Nephron progenitor cell (in vitro differentiated cells): ENCODE measurements at regions not wholly inside any gene's neighbourhood (a gene's known extent, or its start where the extent isn't known, plus 50 kb on each side); places are given as distances from the start of the nearest gene placed in this dataset.

Experiments used
- DNase-seq: peaks from one replicate; pipeline ENCODE4 v3.0.0; 2021
- H3K27ac Mint-ChIP-seq: 2 replicates; pipeline ENCODE4 v1.8.0; 2021; ENCODE audit warnings: mild to moderate bottlenecking, moderate library complexity, mixed read lengths
- H3K27me3 Mint-ChIP-seq: 2 replicates; pipeline ENCODE4 v1.8.0; 2021; ENCODE audit warnings: mild to moderate bottlenecking, low read depth, mixed read lengths; ENCODE audit not compliant: poor library complexity
- H3K36me3 Mint-ChIP-seq: 2 replicates; pipeline ENCODE4 v1.8.0; 2021; ENCODE audit warnings: low read depth, mixed read lengths
- H3K4me1 Mint-ChIP-seq: 2 replicates; pipeline ENCODE4 v1.8.0; 2021; ENCODE audit warnings: mixed read lengths
- H3K4me3 Mint-ChIP-seq: 2 replicates; pipeline ENCODE4 v1.8.0; 2021; ENCODE audit warnings: mild to moderate bottlenecking, moderate library complexity, mixed read lengths
- H3K9me3 Mint-ChIP-seq: 2 replicates; pipeline ENCODE4 v1.8.0; 2021; ENCODE audit warnings: mild to moderate bottlenecking, moderate library complexity, mixed read lengths
- TF ChIP-seq, protein P1 (sequence below): fragments of 200-600 bp; sonication (generic); IDR thresholded peaks from 2 replicates; pipeline ENCODE4 v1.5.0; 2021; ENCODE audit warnings: antibody characterized with exemption

GRCh38 chr20:39433466-39433865, 471.3 kb downstream of the DHX35 start:
- Mint-ChIP-seq H3K27ac (no peak overlapping the region), H3K36me3 (no peaks in the 10 kb centered on the region), H3K4me3 (no peak overlapping the region), H3K9me3 (peaks cover 20% of the 10 kb centered on the region), H3K27me3 (no peaks in the 10 kb centered on the region), H3K4me1 (peaks cover 13% of the 10 kb centered on the region)
- DNase-seq = no peak
- TF ChIP-seq, protein P1, sequence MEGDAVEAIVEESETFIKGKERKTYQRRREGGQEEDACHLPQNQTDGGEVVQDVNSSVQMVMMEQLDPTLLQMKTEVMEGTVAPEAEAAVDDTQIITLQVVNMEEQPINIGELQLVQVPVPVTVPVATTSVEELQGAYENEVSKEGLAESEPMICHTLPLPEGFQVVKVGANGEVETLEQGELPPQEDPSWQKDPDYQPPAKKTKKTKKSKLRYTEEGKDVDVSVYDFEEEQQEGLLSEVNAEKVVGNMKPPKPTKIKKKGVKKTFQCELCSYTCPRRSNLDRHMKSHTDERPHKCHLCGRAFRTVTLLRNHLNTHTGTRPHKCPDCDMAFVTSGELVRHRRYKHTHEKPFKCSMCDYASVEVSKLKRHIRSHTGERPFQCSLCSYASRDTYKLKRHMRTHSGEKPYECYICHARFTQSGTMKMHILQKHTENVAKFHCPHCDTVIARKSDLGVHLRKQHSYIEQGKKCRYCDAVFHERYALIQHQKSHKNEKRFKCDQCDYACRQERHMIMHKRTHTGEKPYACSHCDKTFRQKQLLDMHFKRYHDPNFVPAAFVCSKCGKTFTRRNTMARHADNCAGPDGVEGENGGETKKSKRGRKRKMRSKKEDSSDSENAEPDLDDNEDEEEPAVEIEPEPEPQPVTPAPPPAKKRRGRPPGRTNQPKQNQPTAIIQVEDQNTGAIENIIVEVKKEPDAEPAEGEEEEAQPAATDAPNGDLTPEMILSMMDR = no peak

GRCh38 chr20:39431091-39431880, 469.1 kb downstream of the DHX35 start:
- DNase-seq = no peak
- Mint-ChIP-seq H3K4me3 (no peak overlapping the region), H3K27ac (no peak overlapping the region), H3K9me3 (peaks cover 14% of the 10 kb centered on the region), H3K4me1 (peaks cover 13% of the 10 kb centered on the region), H3K27me3 (peaks cover 2% of the 10 kb centered on the region), H3K36me3 (no peaks in the 10 kb centered on the region)
- TF ChIP-seq, protein P1 = no peak

- Mint-ChIP-seq H3K4me3 (no peak overlapping the region), H3K27ac (no peak overlapping the region)
- TF ChIP-seq, protein P1 = peak; percentile 41
Observed at GRCh38 chr20:39429726-39430125, 467.6 kb downstream of the DHX35 start.

DNA sequence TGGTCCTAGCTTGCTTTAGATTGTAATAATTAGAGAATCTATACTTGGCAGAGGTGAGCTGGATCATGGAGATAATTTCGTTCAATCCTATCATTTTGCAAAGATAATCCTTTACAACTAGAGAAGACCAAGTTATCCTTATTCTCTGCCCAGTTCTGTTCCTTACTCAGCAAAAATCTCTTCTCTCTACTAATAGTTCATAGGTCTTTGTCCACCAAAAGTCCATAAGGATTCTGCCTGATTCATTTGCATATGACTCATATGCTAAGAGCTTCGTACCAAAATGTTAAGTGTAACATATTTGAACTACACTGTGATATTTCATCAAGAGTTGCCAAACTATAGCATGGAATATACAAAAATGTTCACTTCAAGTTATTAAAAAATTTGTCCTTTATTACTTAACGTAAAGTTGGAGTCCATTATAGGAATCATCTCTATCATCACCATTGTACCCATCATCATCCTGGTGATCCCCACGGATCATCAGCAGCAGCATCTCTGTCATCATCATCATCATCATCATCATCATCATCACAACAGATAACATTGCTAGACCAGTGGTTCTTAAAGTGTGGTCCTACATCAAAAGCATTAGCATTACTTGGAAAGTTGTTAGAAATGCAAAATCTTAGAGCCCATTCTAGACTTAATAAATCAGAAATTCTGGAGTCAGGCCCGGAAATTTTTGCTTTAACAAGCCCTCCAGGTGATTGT, 463.0 kb downstream of the DHX35 start:
- no peak for DNase-seq
- peaks cover 13% of the 10 kb centered on the region for H3K4me1 Mint-ChIP-seq
- H3K9me3 Mint-ChIP-seq = peaks cover 5% of the 10 kb centered on the region
- peaks cover 6% of the 10 kb centered on the region for H3K27me3 Mint-ChIP-seq
- TF ChIP-seq, protein P1 = no peak
- H3K27ac Mint-ChIP-seq = no peak overlapping the region
- H3K36me3 Mint-ChIP-seq = no peaks in the 10 kb centered on the region
- H3K4me3 Mint-ChIP-seq = no peak overlapping the region

More at GRCh38 chr20:39429726-39430125, 467.6 kb downstream of the DHX35 start:
- H3K9me3 Mint-ChIP-seq = peaks cover 8% of the 10 kb centered on the region
- H3K36me3 Mint-ChIP-seq = no peaks in the 10 kb centered on the region
- DNase-seq = no peak
- H3K27me3 Mint-ChIP-seq = peaks cover 3% of the 10 kb centered on the region
- H3K4me1 Mint-ChIP-seq = peaks cover 13% of the 10 kb centered on the region

DNA sequence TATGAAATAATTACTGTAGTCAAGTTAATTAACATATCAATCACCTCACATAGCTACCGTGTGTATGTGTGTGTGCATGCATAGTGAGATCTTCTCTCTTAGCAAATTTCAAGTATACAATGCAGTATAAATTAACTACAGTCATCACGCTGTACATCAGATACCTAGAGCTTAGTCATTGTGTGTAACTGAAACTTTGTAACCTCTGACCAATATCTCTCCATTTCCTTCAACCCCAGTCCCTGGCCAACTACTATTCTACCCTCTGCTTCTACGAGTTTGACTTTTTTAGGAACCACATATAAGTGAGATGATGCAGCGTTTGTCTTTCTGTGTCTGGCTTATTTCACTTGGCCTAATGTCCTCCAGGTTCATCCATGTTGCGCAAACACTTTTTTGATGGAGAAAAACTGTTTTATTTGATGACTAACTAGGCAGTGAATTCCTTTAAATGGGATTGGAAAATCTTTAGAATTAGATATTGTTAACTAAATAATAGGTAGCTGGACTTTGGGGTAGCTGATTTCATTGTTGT, 459.5 kb downstream of the DHX35 start:
- Mint-ChIP-seq H3K4me1 (peaks cover 5% of the 10 kb centered on the region), H3K4me3 (no peak overlapping the region), H3K9me3 (no peaks in the 10 kb centered on the region), H3K36me3 (no peaks in the 10 kb centered on the region), H3K27ac (no peak overlapping the region), H3K27me3 (peaks cover 10% of the 10 kb centered on the region)
- DNase-seq = no peak
- TF ChIP-seq, protein P1 = no peak
